Neutrophil (primary cell): ENCODE measurements at regions not wholly inside any gene's neighbourhood (a gene's known extent, or its start where the extent isn't known, plus 50 kb on each side); places are given as distances from the start of the nearest gene placed in this dataset.
A peak's percentile ranks its signal among the peaks of the same experiment; 100 is the strongest.

ENCODE experiments used
- H3K27ac ChIP-seq: fragments of 200-600 bp; sonication (generic); 2 replicates; pipeline ENCODE4 v1.5.1; 2016; ENCODE audit warnings: mild to moderate bottlenecking, moderate library complexity
- H3K27me3 ChIP-seq: fragments of 200-600 bp; sonication (generic); 2 replicates; pipeline ENCODE4 v1.6.0; 2016; ENCODE audit warnings: mild to moderate bottlenecking
- H3K36me3 ChIP-seq: fragments of 200-600 bp; sonication (generic); 2 replicates; pipeline ENCODE4 v1.5.1; 2017
- H3K4me1 ChIP-seq, 2 experiments: fragments of 200-600 bp in 1 of 2; sonication (generic) in 1 of 2; 1 replicate in 1 of 2; 2 replicates in 1 of 2; pipeline versions ENCODE4 v1.5.1 to v1.6.1; 2013 to 2016; ENCODE audit warnings: low read depth in 1 of 2, low read length in 1 of 2, mild to moderate bottlenecking in 1 of 2, moderate library complexity in 1 of 2; ENCODE audit not compliant: control insufficient read depth in 1 of 2, insufficient read depth in 1 of 2
- H3K4me3 ChIP-seq, 2 experiments: fragments of 200-600 bp in 1 of 2; sonication (generic) in 1 of 2; 1 replicate in 1 of 2; 2 replicates in 1 of 2; pipeline ENCODE4 v1.5.1; 2013 to 2016; ENCODE audit warnings: low read depth in 1 of 2, low read length in 1 of 2, mild to moderate bottlenecking in 1 of 2, moderate library complexity in 1 of 2
- H3K9me3 ChIP-seq: fragments of 200-600 bp; sonication (generic); 2 replicates; pipeline ENCODE4 v1.5.1; 2016
- CTCF ChIP-seq: fragments of 200-600 bp; sonication (generic); IDR thresholded peaks from 2 replicates; pipeline ENCODE4 v1.5.1; 2016; ENCODE audit warnings: antibody characterized with exemption

GRCh38 chr3:128556384-128556783 lies 63.4 kb upstream of the GATA2 start:
- no peak for TF ChIP-seq CTCF
- Histone ChIP-seq H3K4me3 (no peak overlapping the region), H3K9me3 (no peaks in the 10 kb centered on the region), H3K27me3 (peaks cover 93% of the 10 kb centered on the region), H3K4me1 (peaks cover 6 to 10% of the 10 kb centered on the region in 2 experiments), H3K27ac (no peak overlapping the region), H3K36me3 (no peaks in the 10 kb centered on the region)

DNA sequence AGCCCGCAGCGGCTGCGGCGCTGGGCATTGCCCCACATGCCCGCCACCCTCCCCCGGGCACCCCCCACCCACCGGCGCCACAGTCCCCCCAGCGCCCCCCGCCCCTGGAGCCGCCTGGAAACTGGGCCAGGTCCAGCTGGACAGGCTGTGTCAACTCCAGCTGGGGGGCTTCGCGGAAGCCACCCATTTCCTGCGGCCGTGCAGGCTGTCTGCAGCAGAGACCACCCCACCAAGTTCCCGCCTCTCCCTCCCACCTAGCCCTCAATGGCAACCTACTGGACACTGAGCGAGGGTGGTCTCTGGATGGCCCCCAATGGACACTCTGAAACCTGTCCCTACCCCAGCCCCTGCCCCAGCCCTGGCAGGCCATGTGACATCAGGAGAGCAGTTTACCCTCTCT lies 62.8 kb upstream of the GATA2 start:
- Histone ChIP-seq H3K27ac (no peak overlapping the region), H3K9me3 (no peaks in the 10 kb centered on the region), H3K27me3 (peaks cover 93% of the 10 kb centered on the region), H3K4me1 (peaks cover 6 to 10% of the 10 kb centered on the region in 2 experiments), H3K36me3 (no peaks in the 10 kb centered on the region), H3K4me3 (no peak overlapping the region)
- no peak for TF ChIP-seq CTCF

GRCh38 chr3:128555098-128555825 lies 62.3 kb upstream of the GATA2 start:
- no peak for TF ChIP-seq CTCF
- Histone ChIP-seq H3K9me3 (no peaks in the 10 kb centered on the region), H3K27me3 (peaks cover 97% of the 10 kb centered on the region), H3K4me3 (peak overlapping the region in 1 of 2 experiments; percentile 8), H3K27ac (no peak overlapping the region), H3K4me1 (peaks cover 6 to 10% of the 10 kb centered on the region in 2 experiments), H3K36me3 (no peaks in the 10 kb centered on the region)

- Histone ChIP-seq H3K9me3 (no peaks in the 10 kb centered on the region), H3K27ac (no peak overlapping the region), H3K36me3 (no peaks in the 10 kb centered on the region), H3K4me3 (no peak overlapping the region), H3K4me1 (peaks cover 6 to 10% of the 10 kb centered on the region in 2 experiments), H3K27me3 (peaks cover 95% of the 10 kb centered on the region)
- no peak for TF ChIP-seq CTCF
These were observed 61.6 kb upstream of the GATA2 start for GRCh38 chr3:128554465-128555097.

DNA sequence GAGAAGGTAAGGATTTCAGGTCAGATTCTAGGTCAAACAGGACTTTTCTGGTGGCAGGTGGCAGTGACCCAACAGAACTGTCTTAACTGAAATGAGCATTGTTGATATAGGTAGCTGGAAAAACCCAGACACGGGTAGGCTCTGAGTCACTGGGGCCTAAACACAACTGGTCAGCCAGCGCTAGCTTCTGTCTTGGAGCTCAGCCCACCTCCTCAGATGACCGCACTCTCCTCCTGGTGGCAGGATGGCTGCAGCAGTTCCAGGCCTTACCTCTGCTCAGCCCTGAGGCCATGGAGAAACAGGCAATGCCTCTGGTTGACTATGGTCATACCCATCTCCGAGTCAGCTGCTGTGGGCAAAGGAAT lies 61.1 kb upstream of the GATA2 start:
- no peak overlapping the region for H3K27ac ChIP-seq
- TF ChIP-seq CTCF = no peak
- no peak overlapping the region for H3K4me3 ChIP-seq
- peaks cover 94% of the 10 kb centered on the region for H3K27me3 ChIP-seq
- no peaks in the 10 kb centered on the region for H3K36me3 ChIP-seq
- H3K9me3 ChIP-seq = no peaks in the 10 kb centered on the region
- H3K4me1 ChIP-seq = peaks cover 6 to 10% of the 10 kb centered on the region in 2 experiments
